Epithelial cell of esophagus (primary cell): ENCODE measurements at regions not wholly inside any gene's neighbourhood (a gene's known extent, or its start where the extent isn't known, plus 50 kb on each side); places are given as distances from the start of the nearest gene placed in this dataset.

Source experiments
- DNase-seq: peaks from one replicate; pipeline ENCODE4 v3.0.0; 2010; ENCODE audit warnings: low read depth
- H3K4me3 ChIP-seq: 2 replicates; pipeline ENCODE4 v1.5.1; 2011; ENCODE audit warnings: mild to moderate bottlenecking, low read length, control low read depth
- TF ChIP-seq, protein P1 (sequence below): IDR thresholded peaks from 2 replicates; pipeline ENCODE4 v1.5.1; 2011; ENCODE audit warnings: low read depth, mild to moderate bottlenecking, low read length, control low read depth, inconsistent platforms; ENCODE audit not compliant: insufficient read depth; ENCODE audit errors: missing control alignments

DNA sequence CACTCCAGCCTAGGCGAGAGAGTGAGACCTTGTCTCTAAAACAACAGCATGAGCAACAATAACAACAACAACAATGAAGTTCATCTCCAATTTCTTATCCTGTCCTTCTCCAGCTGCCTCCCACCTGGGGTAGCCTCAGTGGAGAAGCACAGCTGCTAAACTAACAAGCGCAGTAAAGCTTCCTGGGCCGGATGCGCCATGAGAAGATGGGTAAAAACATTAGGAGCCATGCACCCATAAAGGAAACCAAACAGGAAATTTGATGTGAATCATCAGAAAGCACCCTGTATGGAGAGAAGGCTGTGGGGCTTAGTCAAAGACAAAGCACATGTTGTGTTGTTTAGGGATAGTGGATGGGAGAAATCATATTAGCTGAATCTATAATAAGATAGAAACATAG, 61.1 kb upstream of the CCN6 start:
- TF ChIP-seq, protein P1, sequence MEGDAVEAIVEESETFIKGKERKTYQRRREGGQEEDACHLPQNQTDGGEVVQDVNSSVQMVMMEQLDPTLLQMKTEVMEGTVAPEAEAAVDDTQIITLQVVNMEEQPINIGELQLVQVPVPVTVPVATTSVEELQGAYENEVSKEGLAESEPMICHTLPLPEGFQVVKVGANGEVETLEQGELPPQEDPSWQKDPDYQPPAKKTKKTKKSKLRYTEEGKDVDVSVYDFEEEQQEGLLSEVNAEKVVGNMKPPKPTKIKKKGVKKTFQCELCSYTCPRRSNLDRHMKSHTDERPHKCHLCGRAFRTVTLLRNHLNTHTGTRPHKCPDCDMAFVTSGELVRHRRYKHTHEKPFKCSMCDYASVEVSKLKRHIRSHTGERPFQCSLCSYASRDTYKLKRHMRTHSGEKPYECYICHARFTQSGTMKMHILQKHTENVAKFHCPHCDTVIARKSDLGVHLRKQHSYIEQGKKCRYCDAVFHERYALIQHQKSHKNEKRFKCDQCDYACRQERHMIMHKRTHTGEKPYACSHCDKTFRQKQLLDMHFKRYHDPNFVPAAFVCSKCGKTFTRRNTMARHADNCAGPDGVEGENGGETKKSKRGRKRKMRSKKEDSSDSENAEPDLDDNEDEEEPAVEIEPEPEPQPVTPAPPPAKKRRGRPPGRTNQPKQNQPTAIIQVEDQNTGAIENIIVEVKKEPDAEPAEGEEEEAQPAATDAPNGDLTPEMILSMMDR, result no peak
- DNase-seq, result peak; percentile 74
- no peak overlapping the region for H3K4me3 ChIP-seq

DNA sequence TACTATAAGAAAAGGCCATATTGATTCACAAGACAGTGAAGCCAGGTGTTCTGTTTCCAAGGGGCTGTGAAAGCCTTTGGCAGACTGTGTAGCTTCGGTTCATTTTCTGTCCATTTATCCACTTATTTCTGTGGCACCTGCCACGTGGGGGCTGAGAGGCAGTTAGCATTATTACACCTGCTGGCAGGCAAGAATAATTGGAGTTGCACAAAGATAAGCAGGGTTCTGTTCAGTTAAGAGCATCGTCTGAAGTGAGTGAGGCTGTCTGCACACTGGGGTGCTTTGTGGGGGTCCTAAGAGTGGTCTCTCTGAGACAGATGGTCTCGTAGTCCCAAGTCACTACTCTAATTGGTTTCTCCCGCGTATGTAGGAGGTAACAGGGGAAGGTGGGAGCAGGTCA, 60.6 kb upstream of the CCN6 start:
- H3K4me3 ChIP-seq, result no peak overlapping the region
- TF ChIP-seq, protein P1, result no peak
- DNase-seq, result no peak

DNA sequence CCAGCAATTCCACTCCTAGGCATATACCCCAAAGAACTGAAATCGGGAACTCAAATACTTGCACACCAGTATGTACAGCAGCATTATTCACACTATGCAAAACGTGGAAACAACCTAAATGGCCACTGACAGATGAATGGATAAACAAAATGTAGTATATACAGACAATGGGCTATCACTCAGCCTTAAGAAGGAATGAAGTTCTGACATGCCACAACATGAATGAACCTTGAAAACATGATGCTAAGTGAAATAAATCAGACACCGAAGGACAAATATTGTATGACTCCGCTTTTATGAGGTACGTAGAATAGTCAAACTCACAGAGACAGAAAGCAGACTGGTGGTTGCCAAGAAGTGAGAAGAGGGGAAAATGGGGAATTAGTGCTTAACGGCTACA, 59.1 kb upstream of the CCN6 start:
- peak; percentile 79 for DNase-seq
- H3K4me3 ChIP-seq, result no peak overlapping the region
- TF ChIP-seq, protein P1, result no peak

DNA sequence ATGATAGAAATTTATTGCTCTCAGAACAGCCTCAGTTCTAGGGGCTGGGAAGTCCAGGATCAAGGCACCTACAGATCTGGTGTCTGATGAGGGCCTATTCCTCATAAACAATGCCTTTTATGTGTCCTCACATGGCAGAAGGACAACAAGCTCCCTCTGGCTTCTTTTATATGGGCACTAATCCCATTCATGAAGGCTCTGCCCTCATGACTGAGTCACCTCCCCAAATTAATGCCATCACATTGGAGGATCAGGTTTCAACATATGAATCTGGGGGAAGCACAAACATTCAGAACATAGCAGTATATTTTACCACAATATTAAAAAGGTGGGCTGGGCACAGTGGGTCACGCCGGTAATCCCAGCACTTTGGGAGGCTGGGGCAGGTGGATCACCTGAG, 58.5 kb upstream of the CCN6 start:
- TF ChIP-seq, protein P1, result no peak
- H3K4me3 ChIP-seq, result no peak overlapping the region
- peak; percentile 53 for DNase-seq

DNA sequence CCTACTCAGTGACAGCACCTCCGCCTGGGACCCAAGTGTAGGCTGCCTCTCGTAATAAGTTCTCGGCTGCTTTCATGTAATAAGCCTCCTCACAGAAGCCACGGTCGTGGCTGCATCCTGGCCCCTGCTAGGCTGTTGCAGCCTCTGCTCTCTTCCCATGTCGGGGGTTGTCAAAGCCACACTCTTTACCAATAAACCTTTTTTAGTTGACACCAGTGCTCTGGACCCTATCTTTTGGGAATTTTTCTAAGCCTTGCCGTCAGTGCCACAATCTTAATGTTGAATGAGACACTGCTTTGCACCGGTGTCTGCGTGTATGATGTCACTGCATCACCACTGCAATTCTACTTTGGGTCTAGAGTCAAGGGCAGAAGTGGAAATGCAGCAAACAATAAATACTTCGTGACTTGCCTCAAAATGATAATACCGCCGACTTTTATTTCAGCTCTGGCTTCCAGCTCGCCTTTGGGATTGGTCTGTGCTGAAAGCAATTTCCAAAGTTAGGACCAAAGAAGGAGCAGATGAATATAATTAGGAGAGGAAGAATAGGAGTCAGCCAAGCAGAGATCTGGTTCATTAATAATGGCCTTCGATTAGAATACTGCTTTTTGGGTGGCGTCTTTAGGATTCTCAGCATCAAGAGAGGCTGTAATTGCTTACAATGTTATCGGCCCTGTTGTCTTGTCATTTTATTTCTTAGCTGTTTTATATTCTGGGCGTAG, 57.6 kb upstream of the CCN6 start:
- TF ChIP-seq, protein P1, result no peak
- no peak for DNase-seq
- H3K4me3 ChIP-seq, result no peak overlapping the region

DNA sequence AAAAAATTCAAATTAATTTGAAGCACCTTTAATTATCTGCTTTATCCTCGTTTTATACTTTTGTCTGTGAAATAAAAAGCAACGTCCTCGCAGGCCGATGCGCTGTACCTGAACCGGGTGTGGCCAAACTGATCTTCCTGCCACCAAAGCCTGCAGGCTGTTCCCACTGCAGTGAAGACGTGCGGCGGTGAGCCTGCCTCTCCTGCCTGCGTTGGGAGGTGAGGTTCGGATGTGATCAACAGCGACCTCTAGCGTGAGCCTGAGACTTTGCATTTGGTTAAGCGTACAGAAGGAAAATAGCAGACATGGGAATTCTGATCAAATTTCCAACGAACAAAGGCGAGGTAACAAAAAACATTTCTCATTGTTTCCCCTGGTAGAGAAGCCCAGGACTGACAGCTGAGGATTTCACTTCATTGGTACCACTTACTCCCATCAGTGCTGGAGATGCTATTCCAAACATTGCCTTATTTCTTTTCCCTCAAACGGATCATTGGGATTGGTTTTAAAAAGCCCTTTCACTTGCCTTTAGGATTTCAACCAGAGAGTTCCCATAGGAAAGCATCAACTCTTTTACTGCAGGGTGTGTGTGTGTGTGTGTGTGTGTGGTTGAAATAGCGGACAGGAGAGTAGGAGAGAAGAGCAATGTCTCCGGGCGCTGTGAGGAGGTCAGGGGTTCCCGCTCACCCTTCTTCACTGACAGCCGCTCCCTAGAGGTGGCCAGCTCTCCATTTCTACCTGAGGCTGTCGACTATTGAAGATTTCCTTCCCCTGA, 56.6 kb upstream of the CCN6 start:
- no peak overlapping the region for H3K4me3 ChIP-seq
- TF ChIP-seq, protein P1, result peak; percentile 95
- peak; percentile 87 for DNase-seq
